Left kidney (tissue), 1 donor: ENCODE measurements at regions not wholly inside any gene's neighbourhood (a gene's known extent, or its start where the extent isn't known, plus 50 kb on each side); places are given as distances from the start of the nearest gene placed in this dataset.
"Not testable (repeated sequence)": the region's sequence is repeated elsewhere in the genome, so short reads cannot be mapped to it uniquely, and the experiment has no call there.

ENCODE experiments used
- DNase-seq: peaks from one replicate; pipeline ENCODE4 v3.0.0-alpha.2; 2013

DNA sequence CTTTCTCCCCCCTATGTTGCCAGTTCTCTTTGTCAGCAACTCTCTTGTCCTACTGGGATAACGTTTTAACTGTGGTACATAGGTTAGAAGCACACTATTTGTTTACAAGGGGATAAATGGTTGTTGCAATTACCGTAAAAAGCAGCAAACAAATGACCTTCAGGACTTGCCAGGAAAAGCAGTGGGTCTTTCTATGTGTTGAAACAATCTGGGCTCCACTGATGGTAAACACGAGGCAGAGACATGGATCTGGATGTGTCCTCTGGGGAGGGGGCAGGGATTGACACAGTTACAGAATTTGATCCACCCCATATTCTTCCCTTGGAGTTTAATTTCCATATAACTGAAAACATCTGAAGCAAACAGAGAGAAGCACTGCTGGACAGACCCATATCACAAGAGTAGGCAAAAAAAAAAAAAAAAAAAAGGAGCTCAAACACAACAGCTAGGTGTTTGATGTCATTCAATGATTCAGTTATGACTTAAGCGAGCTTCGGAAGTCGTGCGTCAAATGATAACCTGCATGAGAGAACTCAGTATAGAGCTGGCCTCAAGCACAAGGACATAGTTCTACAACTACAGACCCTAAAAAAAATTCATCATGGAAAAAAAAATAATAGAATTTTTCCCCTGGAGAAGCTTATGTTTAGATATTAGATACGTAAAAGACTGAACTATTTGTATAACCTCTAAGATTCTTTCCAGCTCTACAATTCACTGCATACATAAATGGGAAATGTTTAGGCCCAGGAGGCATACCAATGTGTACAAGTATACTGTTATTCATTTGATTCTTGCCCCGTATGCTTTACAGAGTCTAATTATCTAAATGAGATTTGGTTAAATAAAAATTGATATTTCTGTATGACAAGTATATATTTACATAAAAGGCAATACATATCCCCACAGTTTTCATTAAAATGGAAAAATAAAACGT lies 127.7 kb downstream of the ALDH8A1 start:
- no peak for DNase-seq

DNA sequence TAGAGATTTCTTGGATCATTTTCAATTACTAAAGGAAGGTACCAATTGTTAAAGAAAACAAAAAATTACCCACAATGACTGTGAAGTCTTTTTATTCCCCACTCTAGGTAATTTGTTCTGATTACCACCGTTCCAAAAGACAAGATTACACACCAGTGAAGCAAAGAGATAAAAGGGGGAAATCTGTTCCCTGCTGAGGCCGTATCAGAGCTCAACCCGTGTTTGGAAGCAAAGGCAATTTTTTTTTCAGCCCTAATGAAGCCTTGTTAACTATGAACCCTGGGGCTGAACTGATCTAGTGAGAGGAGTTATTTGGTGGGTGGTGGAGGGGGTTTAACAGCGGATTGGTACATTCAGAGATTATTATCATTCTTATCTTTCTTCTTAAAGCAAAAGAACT lies 128.5 kb downstream of the ALDH8A1 start:
- no peak for DNase-seq

DNA sequence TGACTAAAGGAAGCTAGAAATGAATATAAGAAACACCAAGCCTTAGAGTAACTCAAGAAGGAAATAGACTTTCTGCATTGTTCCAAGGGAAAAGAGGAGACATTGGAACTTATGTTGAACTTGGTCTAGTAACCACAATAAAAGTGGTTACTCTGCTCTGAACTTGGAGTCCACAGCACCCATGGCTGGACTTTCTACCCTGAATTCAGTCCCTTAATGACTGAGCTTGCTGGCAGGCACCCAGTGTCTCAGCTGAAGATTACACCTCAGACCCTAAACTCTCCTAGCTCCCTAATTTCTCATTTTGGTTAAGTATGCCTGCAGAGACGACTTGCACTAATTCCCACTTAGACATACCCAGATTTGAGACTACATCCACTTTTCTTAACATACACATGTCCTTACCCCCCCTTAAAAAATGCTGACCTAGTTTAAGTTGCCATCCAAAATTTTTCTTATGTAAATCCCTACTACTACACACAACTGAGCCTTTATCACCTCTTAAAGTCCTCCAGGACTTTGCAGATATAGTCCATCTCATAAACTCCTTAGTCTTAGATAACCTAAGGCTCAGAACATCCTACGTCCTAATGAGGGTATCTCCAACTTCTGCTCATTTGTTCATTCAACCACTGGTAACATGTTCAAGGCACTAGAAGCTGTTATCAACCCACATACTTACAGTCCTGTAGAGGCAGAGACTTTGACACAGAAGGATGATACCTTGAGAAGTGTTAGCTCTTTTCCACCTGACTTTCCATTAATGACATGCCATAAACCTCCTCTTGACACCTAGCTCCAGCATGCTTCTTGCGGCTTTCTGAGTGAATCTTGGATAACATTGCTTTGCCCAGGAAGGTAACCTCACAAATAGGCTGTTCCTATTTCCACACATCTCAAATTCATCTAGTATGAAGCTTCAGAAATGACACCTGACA lies 129.8 kb downstream of the ALDH8A1 start:
- no peak for DNase-seq

DNA sequence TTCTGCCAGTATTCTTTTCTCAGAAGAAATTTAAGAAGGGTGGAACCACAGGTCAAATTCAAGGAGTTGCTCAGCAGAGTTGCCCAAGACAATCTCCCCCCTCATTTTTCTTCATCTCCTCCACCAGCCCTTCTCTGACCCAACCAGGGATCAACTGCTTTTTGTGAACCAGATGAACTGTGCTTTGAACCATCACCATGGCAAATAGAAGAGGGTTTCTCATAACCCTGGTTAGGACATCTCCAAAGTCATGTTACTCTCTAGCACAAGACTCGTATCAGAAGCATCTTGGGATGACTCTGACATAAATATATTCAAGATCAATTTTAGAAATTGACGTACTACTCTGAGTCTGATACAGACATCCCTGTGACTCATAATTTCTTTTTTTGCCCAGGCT lies 130.7 kb downstream of the ALDH8A1 start:
- DNase-seq = no peak

DNA sequence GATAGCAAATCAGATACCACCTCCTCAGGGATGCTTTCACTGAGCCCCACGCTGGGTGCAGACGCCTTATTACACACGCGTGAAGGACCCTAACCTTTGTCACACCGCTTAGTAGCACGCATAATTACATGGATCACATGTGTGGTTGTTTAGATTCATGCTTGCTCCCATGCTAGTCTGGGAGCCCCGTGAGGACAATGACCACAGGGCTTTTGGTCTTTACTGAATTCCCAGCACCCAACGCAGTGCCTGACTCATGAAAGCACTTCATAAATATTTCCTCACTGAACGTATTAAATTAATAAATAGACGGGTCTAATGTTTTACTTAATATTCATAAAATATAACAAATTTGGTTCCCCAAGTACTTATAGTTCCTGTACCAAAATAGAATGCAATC lies 132.5 kb downstream of the ALDH8A1 start:
- no peak for DNase-seq

DNA sequence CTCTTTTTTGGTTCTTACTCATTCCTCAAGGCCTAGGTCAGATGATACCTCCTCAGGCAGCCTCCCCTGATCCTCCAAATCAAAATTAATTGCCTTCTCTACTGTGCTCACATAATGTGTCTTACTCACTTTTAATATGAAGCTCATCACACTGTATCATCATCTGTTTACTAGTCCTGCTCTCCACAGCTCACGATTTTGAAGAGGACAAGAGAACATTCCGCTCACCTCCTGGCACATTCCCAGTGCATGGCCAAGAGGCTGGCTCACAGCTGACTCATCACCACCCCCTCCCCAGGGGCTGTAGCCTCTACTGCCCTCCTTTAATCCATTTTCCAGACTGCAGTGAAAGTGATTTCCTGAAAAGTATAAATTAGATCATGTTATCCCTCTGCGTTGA lies 133.1 kb downstream of the ALDH8A1 start:
- no peak for DNase-seq

DNA sequence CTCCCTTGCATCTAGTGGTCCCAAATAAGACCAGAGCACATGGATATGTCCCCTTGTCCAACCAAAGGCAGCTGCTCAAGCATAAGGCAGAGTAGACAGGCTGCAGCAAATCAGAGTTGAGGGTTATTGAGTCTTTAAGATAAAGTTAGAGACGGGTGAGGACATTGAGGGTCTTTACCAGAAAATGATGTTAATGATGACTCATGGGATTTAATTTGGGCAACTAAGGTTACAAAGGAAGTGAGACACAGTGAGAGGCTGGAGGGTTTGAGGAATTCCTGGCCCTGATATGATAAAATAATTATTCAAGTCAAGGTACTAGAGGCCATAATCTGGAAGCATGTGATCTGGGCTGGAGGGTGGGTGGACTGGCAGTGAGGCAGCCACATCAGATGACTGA lies 133.6 kb downstream of the ALDH8A1 start:
- DNase-seq = no peak

DNA sequence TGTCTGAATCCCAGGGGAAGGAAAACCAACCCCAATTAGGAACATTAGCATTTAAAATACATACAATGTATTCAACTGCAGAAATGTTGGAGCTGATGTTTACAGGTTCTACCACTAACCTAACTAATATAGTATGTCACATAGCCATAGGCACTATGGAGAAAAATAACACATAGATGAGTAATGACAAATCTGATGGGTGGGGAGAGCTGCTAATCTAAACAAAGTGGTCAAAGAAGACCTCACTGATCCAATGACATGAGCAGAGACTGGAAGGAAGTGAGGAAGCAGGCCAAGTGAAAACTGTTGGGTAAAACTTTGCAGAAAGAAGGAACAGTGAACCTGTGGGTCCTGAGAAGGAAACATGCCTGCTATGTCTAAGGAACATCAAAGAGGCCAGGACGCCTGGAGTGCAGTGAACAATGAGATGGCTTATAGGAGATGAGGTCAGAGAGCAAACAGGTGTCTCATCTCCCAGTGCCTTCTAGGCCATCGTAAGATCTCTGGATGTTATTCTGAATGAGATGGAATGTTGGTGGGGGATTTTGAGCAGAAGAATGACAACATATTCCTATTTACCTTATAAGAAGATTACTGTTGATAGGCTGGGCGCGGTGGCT lies 135.7 kb downstream of the ALDH8A1 start:
- no peak for DNase-seq

DNA sequence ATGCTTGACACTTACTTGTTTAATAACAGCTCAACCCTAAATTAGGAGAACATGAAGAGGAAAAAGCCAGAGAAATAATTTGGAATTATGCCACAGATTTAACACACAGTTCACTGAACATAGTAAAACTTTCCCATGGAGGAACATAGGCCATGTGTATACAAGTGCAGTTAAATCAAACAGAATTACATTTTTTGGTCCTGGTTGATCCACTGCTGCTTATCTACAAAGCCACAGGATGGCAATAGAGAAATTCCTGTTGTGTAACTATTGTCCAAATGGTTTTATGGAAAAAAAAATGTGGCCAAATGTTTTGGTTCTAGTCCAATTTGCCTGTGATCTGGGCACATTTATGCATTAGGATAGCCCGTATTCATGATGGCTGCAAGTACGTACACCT lies 136.8 kb downstream of the ALDH8A1 start:
- no peak for DNase-seq

DNA sequence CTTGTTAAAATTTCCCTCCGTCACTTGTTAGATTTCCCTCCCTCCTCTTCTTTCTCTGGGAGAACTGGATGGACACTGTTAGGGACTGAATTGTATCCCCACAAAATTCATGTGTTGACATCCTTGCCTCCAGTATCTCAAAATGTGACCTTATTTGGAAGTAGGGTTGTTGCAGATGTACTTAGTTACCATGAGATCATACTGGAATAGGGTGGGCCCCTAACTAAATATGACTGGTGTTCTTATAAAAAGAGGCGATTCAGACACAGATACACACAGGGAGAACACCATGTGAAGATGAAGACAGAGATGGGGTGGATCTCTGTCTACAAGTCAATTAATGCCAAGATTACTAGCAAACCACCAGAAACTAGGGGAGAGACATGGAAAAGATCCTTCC lies 139.5 kb downstream of the ALDH8A1 start:
- DNase-seq = no peak

DNA sequence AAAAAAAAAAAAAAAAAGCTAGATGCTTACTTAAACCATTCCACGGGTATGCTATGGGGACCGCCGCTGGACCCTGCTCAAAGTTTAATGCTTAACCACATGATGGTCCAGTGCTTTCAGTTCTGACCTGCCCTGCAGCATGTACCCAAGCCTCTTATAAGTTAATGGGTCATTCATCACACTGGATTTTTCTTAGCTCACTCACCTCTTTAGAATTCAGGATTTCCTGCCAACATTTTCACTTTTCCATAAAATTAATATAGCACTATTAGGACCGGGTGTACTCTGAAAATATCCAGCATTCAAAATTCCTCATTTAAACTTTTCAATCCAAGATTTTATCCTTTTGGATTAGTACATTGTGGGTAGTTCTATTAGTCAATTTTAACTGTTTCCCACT lies 140.8 kb downstream of the ALDH8A1 start:
- DNase-seq = peak; percentile 32

DNA sequence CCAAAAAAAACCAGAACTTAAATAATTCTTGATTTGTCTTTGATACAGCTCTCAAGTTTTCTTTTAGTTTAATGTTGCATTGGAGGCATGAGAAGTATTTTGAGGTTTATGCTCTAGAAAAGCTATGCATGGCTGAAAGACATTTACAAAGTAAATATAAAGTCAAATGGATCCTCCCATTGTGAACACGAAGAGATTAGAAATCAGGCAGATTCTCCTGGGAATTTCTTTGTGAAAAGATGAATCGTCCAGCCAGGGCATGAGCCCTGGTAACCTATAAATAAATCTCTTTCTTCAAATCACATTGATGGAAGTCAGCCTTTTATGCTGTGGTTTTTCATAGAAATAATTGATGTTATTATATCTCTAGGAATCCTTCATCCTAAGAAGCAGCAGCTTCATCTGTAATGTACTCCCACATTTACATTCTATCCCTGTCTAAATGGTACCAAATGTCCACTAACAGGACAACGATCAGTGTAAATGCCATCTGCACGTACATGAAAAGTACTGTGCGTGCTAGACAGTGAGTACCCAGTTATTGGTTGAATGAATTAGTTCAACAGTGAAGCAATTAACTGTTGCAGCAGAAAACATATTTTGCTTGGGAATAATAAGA lies 143.6 kb downstream of the ALDH8A1 start:
- no peak for DNase-seq

DNA sequence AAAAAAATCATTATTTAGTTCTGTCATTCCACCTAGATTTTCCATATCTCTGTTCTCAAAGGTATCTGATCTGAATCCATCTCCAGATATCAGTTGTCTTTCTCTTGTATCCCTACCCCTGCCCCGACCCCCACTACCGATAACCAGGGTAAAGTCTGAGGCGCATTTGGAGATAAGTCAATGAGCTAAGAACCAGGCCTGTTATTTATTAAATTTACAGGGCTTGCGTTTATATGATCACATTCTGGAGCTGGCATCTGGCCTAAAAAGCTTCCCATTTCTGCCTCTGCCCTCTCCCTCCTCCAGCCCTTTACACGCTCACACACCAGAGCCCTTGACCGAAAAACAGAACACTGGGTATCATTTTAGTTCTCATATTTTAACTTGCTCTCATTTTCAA lies 144.7 kb downstream of the ALDH8A1 start:
- no peak for DNase-seq

DNA sequence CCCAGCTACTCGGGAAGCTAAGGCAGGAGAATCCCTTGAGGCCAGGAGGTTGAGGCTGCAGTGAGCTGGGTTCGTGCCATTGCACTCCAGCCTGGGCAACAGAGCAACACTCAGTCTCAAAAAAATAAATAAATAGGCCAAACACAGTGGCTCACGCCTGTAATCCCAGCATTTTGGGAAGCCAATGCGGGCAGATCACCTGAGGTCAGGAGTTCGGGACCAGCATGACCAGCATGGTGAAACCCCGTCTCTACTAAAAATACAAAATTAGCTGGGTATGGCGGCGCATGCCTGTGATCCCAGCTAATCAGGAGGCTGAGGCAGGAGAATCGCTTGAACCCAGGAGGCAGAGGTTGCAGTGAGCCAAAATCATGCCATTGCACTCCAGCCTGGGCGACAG lies 145.6 kb downstream of the ALDH8A1 start:
- DNase-seq = not testable (repeated sequence)

DNA sequence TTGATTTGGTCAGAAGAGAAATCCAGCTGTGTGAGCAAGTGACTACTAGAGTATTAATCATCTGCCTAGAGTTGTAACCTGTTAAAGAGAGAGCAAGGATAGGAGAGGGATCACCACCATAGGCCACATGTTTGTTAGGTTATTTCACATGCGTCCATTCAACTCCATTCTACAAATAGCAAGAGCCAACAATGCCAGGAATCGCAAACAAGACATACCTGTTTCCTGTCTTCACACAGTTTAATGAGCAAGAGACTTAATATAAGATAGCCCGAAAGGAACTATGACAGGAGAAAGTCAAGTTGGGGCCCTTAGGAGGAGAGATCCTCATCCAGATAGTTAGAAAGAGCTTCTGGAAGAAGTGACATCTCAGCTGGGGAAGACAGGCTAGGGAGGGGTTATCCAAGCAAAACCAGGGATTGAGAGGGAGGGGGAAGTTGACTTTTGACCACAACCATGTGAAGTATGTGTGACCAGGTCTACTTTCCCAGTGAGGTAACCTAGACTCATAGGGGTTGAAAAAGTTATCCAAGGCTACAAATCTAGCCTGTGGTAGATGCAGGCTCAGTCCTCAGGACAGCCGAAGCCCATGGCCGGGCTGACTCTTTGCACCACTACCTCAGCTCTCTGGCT lies 147.4 kb downstream of the ALDH8A1 start:
- no peak for DNase-seq

DNA sequence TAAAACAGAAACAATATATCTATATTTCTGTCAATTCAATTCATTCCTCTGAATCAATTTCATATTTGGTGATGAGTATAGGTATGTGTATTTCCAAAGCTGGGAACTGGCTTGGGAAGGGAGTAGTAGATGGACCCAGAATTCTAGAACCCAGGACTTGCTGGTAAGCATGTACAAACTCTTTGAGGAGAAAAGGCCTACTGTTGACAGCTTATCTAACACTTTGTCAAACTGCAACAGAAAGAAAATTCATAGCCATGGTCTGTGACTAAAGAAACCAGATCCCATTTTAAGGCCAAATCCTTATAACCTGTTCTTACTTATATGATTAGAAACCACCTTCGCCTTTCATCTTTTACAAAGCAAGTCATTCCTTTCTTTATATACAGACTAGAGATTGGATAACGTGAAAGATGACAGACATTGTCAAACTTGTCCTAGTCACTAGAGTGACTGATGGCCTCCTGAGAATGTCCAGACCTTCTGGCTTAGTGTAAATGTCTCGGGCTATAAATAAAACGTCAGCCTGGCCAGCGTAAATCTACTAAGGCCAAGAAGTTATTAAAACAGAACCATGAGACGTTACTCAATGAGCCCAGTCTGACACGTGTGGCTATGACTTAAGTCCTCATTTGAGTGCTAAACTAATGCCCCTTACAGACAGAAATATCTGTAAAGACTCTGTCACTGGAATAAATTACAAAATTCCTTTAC lies 152.3 kb downstream of the ALDH8A1 start:
- no peak for DNase-seq

DNA sequence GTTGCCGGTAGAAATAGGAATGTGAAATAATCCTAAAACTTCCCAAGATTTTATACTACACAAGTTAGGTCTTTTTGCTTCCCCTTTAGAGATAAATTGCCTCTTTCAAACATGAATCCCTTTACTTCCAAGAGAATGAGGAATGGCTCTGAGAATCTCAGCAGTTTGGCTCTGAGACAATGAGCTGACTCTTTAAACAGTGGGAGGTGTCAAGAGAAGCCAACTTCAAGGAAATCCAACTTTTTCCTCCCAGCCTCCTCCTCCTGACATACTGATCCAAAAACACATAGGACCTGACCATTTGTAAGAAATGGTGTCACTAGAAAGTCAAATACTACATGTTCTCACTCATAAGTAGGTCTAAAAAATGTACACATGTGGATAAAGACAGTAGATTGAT lies 154.2 kb downstream of the ALDH8A1 start:
- no peak for DNase-seq

DNA sequence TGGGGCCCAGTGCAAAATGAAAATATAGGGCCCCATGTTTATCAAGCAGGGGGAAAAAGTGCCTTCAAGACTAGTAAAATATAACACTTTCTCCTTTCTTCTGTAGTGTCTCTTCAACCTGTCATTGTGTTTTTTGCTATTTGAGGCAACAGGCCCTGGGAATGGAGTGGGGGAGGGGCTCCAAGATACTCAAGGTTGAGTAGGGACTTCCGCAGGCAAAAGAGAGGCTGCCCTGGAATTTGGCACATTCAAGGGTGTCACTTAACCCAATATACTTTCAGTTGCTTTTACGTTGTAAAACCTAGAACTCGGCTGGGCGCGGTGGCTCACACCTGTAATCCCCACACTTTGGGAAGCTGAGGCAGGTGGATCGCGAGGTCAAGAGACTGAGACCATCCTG lies 154.9 kb downstream of the ALDH8A1 start:
- no peak for DNase-seq

DNA sequence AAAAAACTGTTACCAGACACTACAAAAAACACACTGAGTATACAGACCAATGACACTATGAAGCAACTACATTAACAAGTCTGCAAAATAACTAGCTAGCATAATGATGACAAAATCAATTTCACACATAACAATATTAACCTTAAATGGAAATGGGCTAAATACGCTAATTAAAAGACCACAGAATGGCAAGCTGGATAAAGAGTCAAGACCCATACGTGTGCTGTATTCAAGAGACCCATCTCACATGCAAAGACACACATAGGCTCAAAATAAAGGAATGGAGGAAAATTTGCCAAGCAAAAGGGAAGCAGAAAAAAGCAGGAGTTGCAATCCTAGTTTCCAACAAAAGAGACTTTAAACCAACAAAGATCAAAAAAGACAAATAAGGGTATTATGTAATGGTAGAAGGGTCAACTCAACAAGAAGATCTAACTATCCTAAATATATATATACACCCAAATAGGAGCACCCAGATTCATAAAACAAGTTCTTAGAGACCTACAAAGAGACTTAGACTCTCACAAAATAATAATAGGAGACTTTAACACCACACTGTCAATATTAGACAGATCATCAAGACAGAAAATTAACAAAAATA lies 158.6 kb downstream of the ALDH8A1 start:
- not testable (repeated sequence) for DNase-seq

DNA sequence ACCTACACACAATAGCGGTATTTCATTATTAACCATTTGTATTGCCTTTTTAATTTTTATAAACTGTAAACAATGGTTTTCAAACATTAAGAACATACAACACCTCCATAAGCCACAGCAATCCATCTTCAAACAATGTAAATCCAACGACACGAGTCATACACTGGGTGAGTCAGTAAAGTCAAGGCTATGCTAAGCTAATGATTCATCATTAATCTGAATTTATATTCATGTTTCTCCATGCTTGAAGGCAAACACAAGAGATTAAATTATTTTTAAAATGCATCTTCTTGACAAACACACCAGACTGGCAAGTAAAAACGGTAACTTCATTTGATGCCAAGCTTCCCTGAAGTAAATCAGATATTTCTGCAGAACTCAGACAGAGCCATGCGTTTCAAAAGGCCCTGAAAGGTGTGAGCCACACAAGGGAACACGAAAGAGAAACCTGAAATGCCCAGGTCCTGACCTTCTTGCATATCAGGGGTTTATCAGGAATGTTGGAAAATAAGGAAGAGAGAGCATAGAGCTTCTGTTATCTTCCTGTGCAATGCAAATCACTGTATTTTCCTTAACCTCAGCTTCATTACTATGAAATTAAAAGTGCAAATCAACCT lies 162.5 kb downstream of the ALDH8A1 start:
- no peak for DNase-seq
